ENCODE measurements at regions not wholly inside any gene's neighbourhood (a gene's known extent, or its start where the extent isn't known, plus 50 kb on each side); places are given as distances from the start of the nearest gene placed in this dataset.

- no peak for DNase-seq (ENCODE audit: low spot score)
Measured at GRCh38 chr3:178152988-178153387, 383.2 kb upstream of the KCNMB2 start.

- no peak for DNase-seq (ENCODE audit: low spot score)
Measured at GRCh38 chr3:178155521-178155920, 380.7 kb upstream of the KCNMB2 start.

GRCh38 chr3:178156301-178156700 lies 379.9 kb upstream of the KCNMB2 start:
- DNase-seq (ENCODE audit: low spot score), result no peak

DNA sequence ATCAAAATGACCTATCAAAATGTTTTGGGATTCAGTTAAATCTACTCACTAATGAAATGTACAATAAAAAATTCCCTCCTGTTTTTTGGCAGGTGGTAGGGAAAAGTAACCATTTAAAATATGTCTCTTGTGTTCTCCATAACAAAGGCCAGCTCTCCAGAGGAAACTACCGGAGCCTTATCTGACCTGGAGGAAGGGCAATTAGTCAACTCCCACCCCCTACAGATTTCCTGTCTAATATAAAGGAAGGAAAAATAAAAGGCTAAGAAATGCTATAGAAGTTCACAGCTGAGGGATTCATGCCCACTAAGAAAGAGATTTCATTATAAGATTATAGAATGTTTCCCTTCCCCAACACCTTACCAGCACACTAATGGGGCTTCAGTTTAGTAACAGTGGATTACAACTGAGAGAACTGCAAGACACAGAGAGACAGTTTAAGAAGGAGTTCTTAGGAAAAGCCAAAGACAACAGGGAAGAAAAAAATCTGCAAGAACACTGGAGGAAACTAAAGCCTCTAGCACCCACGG lies 376.5 kb upstream of the KCNMB2 start:
- no peak for DNase-seq (ENCODE audit: low spot score)

GRCh38 chr3:178169421-178169820 lies 366.8 kb upstream of the KCNMB2 start:
- no peak for DNase-seq (ENCODE audit: low spot score)

- no peak for DNase-seq (ENCODE audit: low spot score)
Measured at GRCh38 chr3:178170698-178171535, 365.3 kb upstream of the KCNMB2 start.

DNA sequence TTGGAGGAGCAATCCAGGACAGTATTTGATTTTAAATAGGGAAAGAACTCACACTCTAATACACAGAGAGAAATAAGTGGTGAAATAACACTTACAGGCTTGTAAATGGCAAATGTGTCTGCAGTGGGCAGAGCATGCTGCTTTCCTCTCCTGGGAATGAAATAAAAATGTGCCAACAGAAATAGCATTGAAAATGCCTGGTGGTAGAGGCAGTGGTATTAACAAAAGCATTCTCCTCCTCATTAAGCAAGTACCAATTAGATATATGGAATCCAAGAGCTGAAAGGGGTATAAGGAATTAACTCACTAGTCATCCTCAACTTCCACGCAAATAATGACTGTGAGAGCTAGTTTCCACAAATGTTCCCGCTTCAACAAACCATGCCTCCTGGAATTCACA lies 364.1 kb upstream of the KCNMB2 start:
- no peak for DNase-seq (ENCODE audit: low spot score)

DNA sequence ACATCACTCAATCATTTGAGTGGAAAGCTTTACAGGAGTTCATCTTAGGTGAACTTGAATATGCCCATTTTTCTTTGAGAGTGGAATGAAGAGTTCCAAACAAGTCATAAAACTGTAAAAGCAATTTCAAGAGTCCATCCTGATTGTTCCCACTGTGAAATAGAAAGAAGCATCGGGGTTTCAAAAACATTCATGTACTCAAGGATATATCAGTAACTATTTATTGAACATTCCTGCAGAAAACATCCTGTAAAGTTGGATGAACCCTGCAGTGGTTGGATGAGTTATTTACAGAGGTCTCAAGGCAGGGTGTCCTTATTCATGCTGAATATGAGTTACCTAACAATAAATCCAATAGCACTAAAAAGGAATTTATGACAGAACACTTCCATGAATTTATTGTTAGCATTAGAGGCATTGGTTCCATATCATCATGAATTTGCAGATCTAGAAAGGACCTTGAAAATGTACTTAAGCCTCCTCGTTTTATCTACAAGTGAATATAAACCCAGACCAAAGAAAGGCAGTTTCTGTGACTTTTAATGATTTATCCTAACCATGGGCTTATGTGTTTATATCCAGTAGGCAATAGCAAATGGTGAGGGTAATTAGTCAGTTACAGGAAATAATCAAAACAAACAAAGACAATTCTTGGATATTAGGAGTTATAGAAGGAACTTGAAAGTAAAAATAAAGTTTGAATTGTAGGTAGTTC lies 361.9 kb upstream of the KCNMB2 start:
- no peak for DNase-seq (ENCODE audit: low spot score)

DNA sequence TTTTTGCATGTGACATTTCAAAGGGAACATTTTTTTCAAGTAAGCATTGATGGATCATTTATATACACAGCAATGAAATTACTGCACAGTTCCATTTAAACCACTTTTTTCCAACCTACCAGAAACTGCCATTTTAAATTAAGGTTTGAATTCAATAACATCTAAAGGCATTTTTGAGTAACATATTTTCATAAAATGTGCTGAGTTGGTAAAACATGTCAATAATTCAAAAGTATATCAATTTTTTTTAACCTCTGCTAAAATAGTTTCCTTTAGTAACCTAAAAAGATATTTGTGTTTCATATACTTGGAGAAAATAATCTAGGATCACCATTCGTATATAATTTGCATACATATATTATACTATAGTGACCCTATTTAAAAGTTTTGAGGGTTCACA lies 355.1 kb upstream of the KCNMB2 start:
- no peak for DNase-seq (ENCODE audit: low spot score)

- DNase-seq (ENCODE audit: low spot score), result no peak
Measured at GRCh38 chr3:178181784-178182183, 354.5 kb upstream of the KCNMB2 start.

GRCh38 chr3:178182337-178182779 lies 353.9 kb upstream of the KCNMB2 start:
- DNase-seq (ENCODE audit: low spot score), result no peak

DNA sequence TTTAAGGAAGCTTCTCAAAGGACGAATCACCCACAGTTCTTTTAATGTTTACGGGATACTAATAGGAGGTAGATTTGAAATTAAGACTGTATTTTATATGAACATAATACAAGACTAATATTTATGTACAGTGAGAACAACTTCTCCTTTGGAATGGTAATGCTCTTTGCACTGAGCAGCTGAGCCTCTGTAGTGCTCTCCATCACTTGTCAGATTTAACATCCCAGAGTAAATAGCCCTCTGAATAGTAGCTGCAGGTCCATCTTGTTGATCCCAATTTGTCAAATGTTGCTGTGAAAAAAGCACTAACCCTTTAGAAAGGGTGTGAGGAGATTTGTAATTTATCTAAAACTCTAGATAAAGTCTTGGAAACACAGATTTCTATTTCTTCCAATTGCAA lies 351.4 kb upstream of the KCNMB2 start:
- no peak for DNase-seq (ENCODE audit: low spot score)

DNA sequence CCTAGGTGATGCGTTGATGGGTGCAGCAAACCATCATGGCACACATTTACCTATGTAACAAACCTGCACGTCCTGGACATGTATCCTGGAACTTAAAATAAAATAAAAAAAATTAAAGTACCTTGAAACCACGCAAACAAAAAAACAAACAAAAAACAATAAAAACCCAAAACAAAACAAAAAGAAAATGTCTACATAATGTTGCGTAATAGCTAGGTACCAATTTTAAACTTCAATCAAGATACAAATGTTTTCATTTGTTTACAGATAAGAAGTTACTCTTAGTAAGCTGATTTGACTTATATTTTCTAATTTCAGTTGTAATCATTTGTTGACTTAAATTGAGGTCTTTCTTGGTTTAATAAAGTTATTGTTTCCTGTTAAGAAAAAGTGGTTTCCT lies 349.6 kb upstream of the KCNMB2 start:
- DNase-seq (ENCODE audit: low spot score), result no peak

GRCh38 chr3:178189854-178190253 lies 346.4 kb upstream of the KCNMB2 start:
- no peak for DNase-seq (ENCODE audit: low spot score)

- DNase-seq (ENCODE audit: low spot score), result no peak
Measured at GRCh38 chr3:178193846-178194245, 342.4 kb upstream of the KCNMB2 start.

DNA sequence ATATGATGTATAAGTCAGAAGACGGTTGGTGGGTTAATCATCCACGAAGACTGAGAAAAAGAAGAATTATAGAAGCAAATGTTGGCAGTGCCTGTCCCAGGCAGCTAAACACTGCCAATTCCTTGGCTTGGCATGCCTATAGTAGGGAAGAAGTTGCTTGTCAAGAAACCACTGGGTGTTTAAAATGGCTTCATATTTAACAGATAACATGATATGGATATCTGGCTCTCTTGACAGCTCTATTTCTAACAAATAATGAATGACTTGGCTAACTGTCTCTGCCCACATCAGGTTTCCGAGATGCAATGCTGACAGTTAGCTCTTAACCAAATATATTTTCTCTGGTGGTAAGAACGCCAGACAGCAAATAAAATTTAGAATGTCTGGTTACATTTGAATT lies 341.7 kb upstream of the KCNMB2 start:
- no peak for DNase-seq (ENCODE audit: low spot score)

- no peak for DNase-seq (ENCODE audit: low spot score)
Measured at GRCh38 chr3:178195824-178196223, 340.4 kb upstream of the KCNMB2 start.

DNA sequence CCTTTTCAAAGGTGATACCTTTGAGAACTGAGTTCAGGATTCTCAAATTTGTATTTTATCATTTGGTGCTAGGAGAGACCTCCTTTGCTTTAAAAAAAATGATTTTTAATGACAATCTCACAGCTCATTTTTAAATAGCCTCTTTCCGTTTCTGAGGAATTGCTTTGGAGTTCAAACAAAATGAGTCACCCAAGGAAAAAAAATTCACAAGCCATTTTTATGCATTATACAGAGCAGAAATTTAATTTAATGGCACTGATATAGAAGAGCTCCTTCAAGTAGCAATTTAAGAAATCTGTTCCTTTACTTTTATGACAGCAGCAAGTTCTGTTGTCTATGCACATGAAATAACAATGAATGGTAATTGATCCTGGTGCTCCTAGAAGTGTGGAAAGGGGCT lies 337.9 kb upstream of the KCNMB2 start:
- no peak for DNase-seq (ENCODE audit: low spot score)

- DNase-seq (ENCODE audit: low spot score), result no peak
Measured at GRCh38 chr3:178200316-178200715, 335.9 kb upstream of the KCNMB2 start.

- DNase-seq (ENCODE audit: low spot score), result no peak
Measured at GRCh38 chr3:178201714-178202113, 334.5 kb upstream of the KCNMB2 start.

DNA sequence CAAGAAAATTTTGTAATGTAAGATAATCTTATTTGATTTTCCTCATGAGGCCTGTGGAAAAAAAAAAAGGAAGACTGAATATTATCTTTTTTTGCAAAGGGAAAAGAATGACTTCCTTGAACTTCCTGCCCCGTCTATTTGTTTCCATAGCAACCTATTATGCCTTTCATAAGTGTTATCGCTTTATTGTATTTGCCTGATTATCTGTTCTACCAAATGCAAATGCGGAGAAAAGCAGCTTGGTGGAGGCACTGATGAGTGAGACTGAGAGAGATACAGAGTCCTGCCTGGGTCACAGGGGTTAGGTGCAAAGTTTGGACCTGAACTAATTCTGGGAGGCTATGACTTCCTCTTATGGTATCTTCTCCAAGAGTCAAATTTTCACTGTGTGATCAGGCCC lies 334.0 kb upstream of the KCNMB2 start:
- no peak for DNase-seq (ENCODE audit: low spot score)

GRCh38 chr3:178203165-178203564 lies 333.1 kb upstream of the KCNMB2 start:
- no peak for DNase-seq (ENCODE audit: low spot score)

DNA sequence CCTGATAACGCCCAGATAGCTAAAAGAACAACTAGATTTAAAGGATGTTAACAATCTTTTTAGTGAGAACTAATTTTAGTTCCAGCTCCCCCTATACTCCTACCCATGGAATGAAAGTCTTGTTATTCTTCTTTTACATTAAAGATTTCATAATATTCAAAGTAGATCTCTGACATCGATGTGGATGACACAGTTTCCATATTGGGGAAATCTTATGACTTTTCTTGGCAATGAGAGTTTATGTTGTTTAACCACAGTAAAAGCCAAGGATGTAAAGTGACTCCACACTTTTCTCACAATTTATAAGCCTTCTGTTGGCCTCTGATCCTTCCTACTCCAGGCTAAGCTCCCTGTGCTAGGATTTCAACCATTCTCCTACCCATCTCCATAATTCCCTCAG lies 332.6 kb upstream of the KCNMB2 start:
- no peak for DNase-seq (ENCODE audit: low spot score)

Data from LoVo (cell line).